ENCODE measurements at regions not wholly inside any gene's neighbourhood (a gene's known extent, or its start where the extent isn't known, plus 50 kb on each side); places are given as distances from the start of the nearest gene placed in this dataset.

GRCh38 chr2:121044412-121044811 lies 240.6 kb downstream of the TFCP2L1 start:
- Histone ChIP-seq H3K4me2 (ENCODE audit: insufficient read depth, low read length) (no peak overlapping the region), H3K4me3 (ENCODE audit: insufficient read depth, low read length) (no peak overlapping the region), H3K27ac (ENCODE audit: low read depth, low read length) (no peak overlapping the region), H3K27me3 (ENCODE audit: insufficient read depth, low read length) (peaks cover 14% of the 10 kb centered on the region), H2AFZ (ENCODE audit: low read length) (no peak overlapping the region), H3K79me2 (ENCODE audit: insufficient read depth, low read length) (no peaks in the 10 kb centered on the region), H3K9me3 (ENCODE audit: low read depth, low read length) (no peaks in the 10 kb centered on the region), H3K36me3 (ENCODE audit: insufficient read depth, low read length) (no peaks in the 10 kb centered on the region), H4K20me1 (ENCODE audit: insufficient read depth, low read length) (no peaks in the 10 kb centered on the region), H3K4me1 (ENCODE audit: insufficient read depth, low read length) (peaks cover 2% of the 10 kb centered on the region)
- no peak for TF ChIP-seq CTCF (IDR thresholded peaks at IDR 0.05; ENCODE audit: extremely low read depth, low read depth, low read length)
- DNase-seq (ENCODE audit: insufficient read length, low spot score, missing footprints) = no peak

GRCh38 chr2:121045245-121045644 lies 239.8 kb downstream of the TFCP2L1 start:
- no peak for DNase-seq (ENCODE audit: insufficient read length, low spot score, missing footprints)
- H3K27ac ChIP-seq (ENCODE audit: low read depth, low read length) = no peak overlapping the region
- peaks cover 2% of the 10 kb centered on the region for H3K4me1 ChIP-seq (ENCODE audit: insufficient read depth, low read length)
- H2AFZ ChIP-seq (ENCODE audit: low read length) = no peak overlapping the region
- H4K20me1 ChIP-seq (ENCODE audit: insufficient read depth, low read length) = no peaks in the 10 kb centered on the region
- peaks cover 13% of the 10 kb centered on the region for H3K27me3 ChIP-seq (ENCODE audit: insufficient read depth, low read length)
- H3K36me3 ChIP-seq (ENCODE audit: insufficient read depth, low read length) = no peaks in the 10 kb centered on the region
- H3K4me2 ChIP-seq (ENCODE audit: insufficient read depth, low read length) = no peak overlapping the region
- H3K79me2 ChIP-seq (ENCODE audit: insufficient read depth, low read length) = no peaks in the 10 kb centered on the region
- no peak for TF ChIP-seq CTCF (IDR thresholded peaks at IDR 0.05; ENCODE audit: extremely low read depth, low read depth, low read length)
- H3K9me3 ChIP-seq (ENCODE audit: low read depth, low read length) = no peaks in the 10 kb centered on the region
- no peak overlapping the region for H3K4me3 ChIP-seq (ENCODE audit: insufficient read depth, low read length)

- no peaks in the 10 kb centered on the region for H3K9me3 ChIP-seq (ENCODE audit: low read depth, low read length)
- no peak overlapping the region for H3K4me2 ChIP-seq (ENCODE audit: insufficient read depth, low read length)
- H3K79me2 ChIP-seq (ENCODE audit: insufficient read depth, low read length) = no peaks in the 10 kb centered on the region
- H4K20me1 ChIP-seq (ENCODE audit: insufficient read depth, low read length) = no peaks in the 10 kb centered on the region
- TF ChIP-seq CTCF (IDR thresholded peaks at IDR 0.05; ENCODE audit: extremely low read depth, low read depth, low read length) = no peak
- peaks cover 14% of the 10 kb centered on the region for H3K27me3 ChIP-seq (ENCODE audit: insufficient read depth, low read length)
- H3K4me1 ChIP-seq (ENCODE audit: insufficient read depth, low read length) = peaks cover 2% of the 10 kb centered on the region
- peak overlapping the region; percentile 59 for H2AFZ ChIP-seq (ENCODE audit: low read length)
- no peak overlapping the region for H3K27ac ChIP-seq (ENCODE audit: low read depth, low read length)
- H3K4me3 ChIP-seq (ENCODE audit: insufficient read depth, low read length) = no peak overlapping the region
- no peak for DNase-seq (ENCODE audit: insufficient read length, low spot score, missing footprints)
- no peaks in the 10 kb centered on the region for H3K36me3 ChIP-seq (ENCODE audit: insufficient read depth, low read length)
These were observed 238.7 kb downstream of the TFCP2L1 start for GRCh38 chr2:121046335-121046734.

- peaks cover 2% of the 10 kb centered on the region for H3K4me1 ChIP-seq (ENCODE audit: insufficient read depth, low read length)
- TF ChIP-seq CTCF (IDR thresholded peaks at IDR 0.05; ENCODE audit: extremely low read depth, low read depth, low read length) = no peak
- no peaks in the 10 kb centered on the region for H4K20me1 ChIP-seq (ENCODE audit: insufficient read depth, low read length)
- no peak overlapping the region for H3K4me2 ChIP-seq (ENCODE audit: insufficient read depth, low read length)
- H3K36me3 ChIP-seq (ENCODE audit: insufficient read depth, low read length) = no peaks in the 10 kb centered on the region
- DNase-seq (ENCODE audit: insufficient read length, low spot score, missing footprints) = no peak
- H3K27me3 ChIP-seq (ENCODE audit: insufficient read depth, low read length) = peaks cover 10% of the 10 kb centered on the region
- no peak overlapping the region for H3K27ac ChIP-seq (ENCODE audit: low read depth, low read length)
- no peaks in the 10 kb centered on the region for H3K9me3 ChIP-seq (ENCODE audit: low read depth, low read length)
- no peaks in the 10 kb centered on the region for H3K79me2 ChIP-seq (ENCODE audit: insufficient read depth, low read length)
- no peak overlapping the region for H2AFZ ChIP-seq (ENCODE audit: low read length)
- H3K4me3 ChIP-seq (ENCODE audit: insufficient read depth, low read length) = no peak overlapping the region
These were observed 237.6 kb downstream of the TFCP2L1 start for GRCh38 chr2:121047383-121047782.

All from osteoblast (primary cell).